ENCODE measurements at regions not wholly inside any gene's neighbourhood (a gene's known extent, or its start where the extent isn't known, plus 50 kb on each side); places are given as distances from the start of the nearest gene placed in this dataset.
A peak's percentile ranks its signal among the peaks of the same experiment; 100 is the strongest.

GRCh38 chr13:26929971-26930730 lies 169.6 kb upstream of the GPR12 start:
- peak; percentile 54 to 58 for DNase-seq

GRCh38 chr13:26927511-26927910 lies 166.9 kb upstream of the GPR12 start:
- no peak for DNase-seq

GRCh38 chr13:26926371-26926770 lies 165.8 kb upstream of the GPR12 start:
- DNase-seq = no peak

GRCh38 chr13:26923824-26924605 lies 163.4 kb upstream of the GPR12 start:
- DNase-seq = no peak

GRCh38 chr13:26921918-26922317 lies 161.3 kb upstream of the GPR12 start:
- no peak for DNase-seq

GRCh38 chr13:26920614-26921355 lies 160.2 kb upstream of the GPR12 start:
- no peak for DNase-seq

- DNase-seq = no peak
These were observed 159.1 kb upstream of the GPR12 start for GRCh38 chr13:26919732-26920131.

GRCh38 chr13:26919311-26919710 lies 158.7 kb upstream of the GPR12 start:
- no peak for DNase-seq

GRCh38 chr13:26914624-26915023 lies 154.0 kb upstream of the GPR12 start:
- DNase-seq = no peak

- no peak for DNase-seq
These were observed 153.6 kb upstream of the GPR12 start for GRCh38 chr13:26914148-26914547.

GRCh38 chr13:26910754-26911465 lies 150.3 kb upstream of the GPR12 start:
- no peak for DNase-seq

- DNase-seq = no peak
These were observed 148.9 kb upstream of the GPR12 start for GRCh38 chr13:26909477-26909876.

- no peak for DNase-seq
These were observed 147.5 kb upstream of the GPR12 start for GRCh38 chr13:26908126-26908525.

- no peak for DNase-seq
These were observed 138.6 kb upstream of the GPR12 start for GRCh38 chr13:26899202-26899601.

GRCh38 chr13:26897706-26898550 lies 137.3 kb upstream of the GPR12 start:
- DNase-seq = no peak

- no peak for DNase-seq
These were observed 136.5 kb upstream of the GPR12 start for GRCh38 chr13:26896986-26897668.

- DNase-seq = no peak
These were observed 135.4 kb upstream of the GPR12 start for GRCh38 chr13:26895808-26896466.

- no peak for DNase-seq
These were observed 134.7 kb upstream of the GPR12 start for GRCh38 chr13:26895081-26895807.

- DNase-seq = no peak
These were observed 128.0 kb upstream of the GPR12 start for GRCh38 chr13:26888632-26889031.

GRCh38 chr13:26887594-26887993 lies 127.0 kb upstream of the GPR12 start:
- no peak for DNase-seq

All from activated CD4-positive, alpha-beta T cell treated with anti-CD3 and anti-CD28 coated beads, Interleukin-2, amount 50 U/mL, for 4 hours (primary cell).